Keratinocyte (primary cell): ENCODE measurements at regions not wholly inside any gene's neighbourhood (a gene's known extent, or its start where the extent isn't known, plus 50 kb on each side); places are given as distances from the start of the nearest gene placed in this dataset.

ENCODE experiments used
- DNase-seq: peaks from one replicate; pipeline ENCODE4 v3.0.0-alpha.2; 2011; ENCODE audit warnings: low read depth, missing footprints, low spot score
- FAIRE-seq: peaks from 2 replicates; lab custom pipeline; 2011; peaks lifted over from hg19 to GRCh38; lab: Jason Lieb, UNC
- H2AFZ ChIP-seq: 2 replicates; pipeline ENCODE4 v1.6.0; 2012; ENCODE audit warnings: low read length, control low read depth, inconsistent platforms; ENCODE audit not compliant: control insufficient read depth
- H3K27ac ChIP-seq: 2 replicates; pipeline ENCODE4 v1.5.1; 2011; ENCODE audit warnings: low read length; ENCODE audit not compliant: control insufficient read depth, insufficient read depth
- H3K27me3 ChIP-seq: 3 replicates; pipeline ENCODE4 v1.6.0; 2011; ENCODE audit warnings: low read length; ENCODE audit not compliant: control insufficient read depth, insufficient read depth; ENCODE audit errors: extremely low read depth
- H3K36me3 ChIP-seq, 2 experiments: 2 replicates in 1 of 2; 3 replicates in 1 of 2; pipeline ENCODE4 v1.5.1; 2011; ENCODE audit warnings: low read length in 2 of 2, mild to moderate bottlenecking in 1 of 2; ENCODE audit not compliant: control insufficient read depth in 2 of 2, insufficient read depth in 2 of 2; ENCODE audit errors: extremely low read depth in 1 of 2
- H3K4me1 ChIP-seq: 3 replicates; pipeline ENCODE4 v1.5.1; 2011; ENCODE audit warnings: low read length; ENCODE audit not compliant: control insufficient read depth, insufficient read depth; ENCODE audit errors: extremely low read depth
- H3K4me2 ChIP-seq: 3 replicates; pipeline ENCODE4 v1.6.0; 2011; ENCODE audit warnings: low read depth, low read length; ENCODE audit not compliant: control insufficient read depth, insufficient read depth; ENCODE audit errors: extremely low read depth
- H3K4me3 ChIP-seq, 3 experiments: fragments of 200-600 bp in 1 of 3; sonication (generic) in 1 of 3; 2 replicates in 2 of 3; 3 replicates in 1 of 3; pipeline ENCODE4 v1.5.1; 2011 to 2016; ENCODE audit warnings: low read length in 3 of 3, mild to moderate bottlenecking in 3 of 3, control low read depth in 2 of 3, inconsistent platforms in 1 of 3, low read depth in 1 of 3, mixed read lengths in 1 of 3, mixed run types in 1 of 3, moderate library complexity in 1 of 3; ENCODE audit not compliant: control insufficient read depth in 2 of 3, insufficient read depth in 2 of 3; ENCODE audit errors: extremely low read depth in 1 of 3
- H3K79me2 ChIP-seq: 2 replicates; pipeline ENCODE4 v1.6.0; 2012; ENCODE audit warnings: low read length; ENCODE audit not compliant: control insufficient read depth, insufficient read depth
- H3K9ac ChIP-seq: 3 replicates; pipeline ENCODE4 v1.6.0; 2011; ENCODE audit warnings: low read length; ENCODE audit not compliant: control insufficient read depth, insufficient read depth; ENCODE audit errors: extremely low read depth
- H3K9me1 ChIP-seq: 3 replicates; pipeline ENCODE4 v1.6.0; 2011; ENCODE audit warnings: low read length; ENCODE audit not compliant: control insufficient read depth, insufficient read depth; ENCODE audit errors: extremely low read depth
- H3K9me3 ChIP-seq: 2 replicates; pipeline ENCODE4 v1.5.1; 2012; ENCODE audit warnings: low read depth, low read length; ENCODE audit not compliant: control insufficient read depth
- H4K20me1 ChIP-seq: 3 replicates; pipeline ENCODE4 v1.6.0; 2011; ENCODE audit warnings: low read length; ENCODE audit not compliant: control insufficient read depth, insufficient read depth; ENCODE audit errors: extremely low read depth
- CTCF ChIP-seq, 3 experiments: IDR thresholded peaks in 1 of 3; conservative IDR thresholded peaks in 1 of 3; optimal IDR thresholded peaks in 1 of 3; 2 replicates in 2 of 3; 3 replicates in 1 of 3; pipeline versions ENCODE3 to v1.5.1; 2011; ENCODE audit warnings: low read length in 3 of 3, mild to moderate bottlenecking in 3 of 3, moderate library complexity in 2 of 3, control low read depth in 1 of 3, inconsistent platforms in 1 of 3; ENCODE audit not compliant: insufficient read depth in 2 of 3; ENCODE audit errors: extremely low read depth in 1 of 3
- EZH2 ChIP-seq: IDR thresholded peaks from one replicate; pipeline ENCODE4 v1.6.1; 2012; ENCODE audit warnings: inconsistent platforms, mild to moderate bottlenecking, low read length, moderate library complexity
- dilution Hi-C: fragments of 300-500 bp; cut with MboI; formaldehyde crosslinking; loops from one replicate; pipeline ENCODE4 v1.7.0; 2020; ENCODE audit warnings: low sequenced_read_pairs; ENCODE audit not compliant: extremely low pct_ligation_motif_present

DNA sequence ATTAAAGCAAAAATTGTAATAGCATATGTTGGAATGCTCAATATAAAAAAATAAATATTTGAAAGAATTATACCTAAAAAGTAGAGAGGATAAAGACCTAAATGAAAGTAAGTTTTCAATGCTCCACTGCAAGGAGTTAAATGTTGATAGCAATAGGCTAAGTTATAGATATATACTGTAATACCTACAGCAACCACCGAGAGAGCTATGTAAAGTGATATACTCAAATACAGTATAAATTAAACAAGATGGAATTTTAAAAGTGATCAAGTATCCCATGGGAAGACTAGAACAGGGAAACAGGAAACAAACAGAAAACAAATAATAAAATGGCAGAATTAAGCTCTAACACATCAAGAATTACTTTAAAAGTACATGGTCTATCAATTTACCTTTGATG lies 73.9 kb downstream of the CASP3 start:
- Histone ChIP-seq H2AFZ (no peak overlapping the region), H3K9ac (no peak overlapping the region), H3K36me3 (no peaks in the 10 kb centered on the region), H3K79me2 (no peaks in the 10 kb centered on the region), H3K4me3 (no peak overlapping the region), H3K27me3 (no peaks in the 10 kb centered on the region), H3K9me1 (no peaks in the 10 kb centered on the region), H3K4me2 (no peak overlapping the region), H3K27ac (no peak overlapping the region), H3K4me1 (no peaks in the 10 kb centered on the region), H4K20me1 (no peaks in the 10 kb centered on the region), H3K9me3 (no peaks in the 10 kb centered on the region)
- no peak for DNase-seq
- FAIRE-seq, result no peak
- dilution Hi-C loops, result no loop called here
- TF ChIP-seq EZH2 (no peak), CTCF (optimal IDR thresholded peaks at IDR 0.05 in 1 of 3, IDR thresholded peaks at IDR 0.05 in 1 of 3, conservative IDR thresholded peaks at IDR 0.05 in 1 of 3; ENCODE audit: extremely low read depth in 1 of 3, insufficient read depth in 2 of 3, low read length in 3 of 3) (no peak)

DNA sequence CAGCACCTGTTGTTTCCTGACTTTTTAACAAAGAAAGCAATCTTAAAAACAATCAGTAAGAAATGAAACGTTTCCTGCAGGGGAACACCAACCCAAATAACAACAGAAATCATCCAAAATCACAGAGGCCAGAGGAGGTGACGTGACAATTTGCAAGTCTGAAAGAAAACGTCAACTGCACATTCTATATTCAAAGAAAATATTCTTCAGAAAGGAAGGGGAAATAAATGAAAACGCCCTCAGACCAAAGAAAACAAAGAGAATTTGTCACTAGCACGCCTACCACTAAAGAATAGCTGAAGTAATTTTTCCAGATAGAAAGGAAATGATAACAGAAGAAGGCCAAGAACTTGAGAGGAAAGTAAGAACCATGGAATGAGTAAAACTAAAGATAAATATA lies 74.4 kb downstream of the CASP3 start:
- FAIRE-seq (no peak), DNase-seq (no peak)
- no peaks in the 10 kb centered on the region for H3K4me1 ChIP-seq
- dilution Hi-C loops, result no loop called here
- no peak overlapping the region for H3K9ac ChIP-seq
- no peak overlapping the region for H3K4me3 ChIP-seq
- H3K79me2 ChIP-seq, result no peaks in the 10 kb centered on the region
- no peaks in the 10 kb centered on the region for H3K9me1 ChIP-seq
- H2AFZ ChIP-seq, result no peak overlapping the region
- TF ChIP-seq CTCF (optimal IDR thresholded peaks at IDR 0.05 in 1 of 3, IDR thresholded peaks at IDR 0.05 in 1 of 3, conservative IDR thresholded peaks at IDR 0.05 in 1 of 3; ENCODE audit: extremely low read depth in 1 of 3, insufficient read depth in 2 of 3, low read length in 3 of 3), result no peak
- TF ChIP-seq EZH2, result no peak
- no peaks in the 10 kb centered on the region for H3K9me3 ChIP-seq
- H3K27me3 ChIP-seq, result no peaks in the 10 kb centered on the region
- H3K27ac ChIP-seq, result no peak overlapping the region
- no peak overlapping the region for H3K4me2 ChIP-seq
- H3K36me3 ChIP-seq, result no peaks in the 10 kb centered on the region
- no peaks in the 10 kb centered on the region for H4K20me1 ChIP-seq
